ENCODE measurements at regions not wholly inside any gene's neighbourhood (a gene's known extent, or its start where the extent isn't known, plus 50 kb on each side); places are given as distances from the start of the nearest gene placed in this dataset.
"Not testable (repeated sequence)": the region's sequence is repeated elsewhere in the genome, so short reads cannot be mapped to it uniquely, and the experiment has no call there.

DNA sequence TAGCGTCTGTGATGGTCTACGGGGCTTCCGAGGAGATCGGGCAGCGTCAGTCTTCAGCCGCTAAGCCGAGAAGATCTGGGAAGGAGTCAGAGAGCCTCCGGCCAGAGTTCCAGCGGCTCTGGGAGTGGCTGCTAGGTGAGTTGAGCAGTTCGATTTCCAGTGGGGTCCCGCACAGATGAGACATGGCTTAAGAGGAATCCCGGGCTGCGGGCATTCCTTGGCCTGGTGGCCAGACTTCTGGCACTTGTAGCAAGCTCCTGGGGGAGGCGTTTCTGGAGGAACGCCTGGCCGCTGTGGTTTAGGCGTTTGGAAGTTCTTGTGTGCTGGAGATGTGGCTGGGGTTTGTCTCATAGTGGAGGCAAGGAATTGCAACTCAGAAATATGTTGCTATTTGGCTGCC is 915.3 kb upstream of the CRIM1 start:
- TF ChIP-seq, protein P1, sequence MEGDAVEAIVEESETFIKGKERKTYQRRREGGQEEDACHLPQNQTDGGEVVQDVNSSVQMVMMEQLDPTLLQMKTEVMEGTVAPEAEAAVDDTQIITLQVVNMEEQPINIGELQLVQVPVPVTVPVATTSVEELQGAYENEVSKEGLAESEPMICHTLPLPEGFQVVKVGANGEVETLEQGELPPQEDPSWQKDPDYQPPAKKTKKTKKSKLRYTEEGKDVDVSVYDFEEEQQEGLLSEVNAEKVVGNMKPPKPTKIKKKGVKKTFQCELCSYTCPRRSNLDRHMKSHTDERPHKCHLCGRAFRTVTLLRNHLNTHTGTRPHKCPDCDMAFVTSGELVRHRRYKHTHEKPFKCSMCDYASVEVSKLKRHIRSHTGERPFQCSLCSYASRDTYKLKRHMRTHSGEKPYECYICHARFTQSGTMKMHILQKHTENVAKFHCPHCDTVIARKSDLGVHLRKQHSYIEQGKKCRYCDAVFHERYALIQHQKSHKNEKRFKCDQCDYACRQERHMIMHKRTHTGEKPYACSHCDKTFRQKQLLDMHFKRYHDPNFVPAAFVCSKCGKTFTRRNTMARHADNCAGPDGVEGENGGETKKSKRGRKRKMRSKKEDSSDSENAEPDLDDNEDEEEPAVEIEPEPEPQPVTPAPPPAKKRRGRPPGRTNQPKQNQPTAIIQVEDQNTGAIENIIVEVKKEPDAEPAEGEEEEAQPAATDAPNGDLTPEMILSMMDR (IDR thresholded peaks at IDR 0.05; ENCODE audit: low read depth, low read length): not testable (repeated sequence)
- not testable (repeated sequence) for TF ChIP-seq POLR2A (IDR thresholded peaks at IDR 0.05; ENCODE audit: extremely low read depth, insufficient read length); MAX (IDR thresholded peaks at IDR 0.05; ENCODE audit: low read depth, low read length)
